ENCODE measurements at regions not wholly inside any gene's neighbourhood (a gene's known extent, or its start where the extent isn't known, plus 50 kb on each side); places are given as distances from the start of the nearest gene placed in this dataset.

GRCh38 chr17:13409455-13409854, 192.3 kb downstream of the HS3ST3A1 start:
- no peak for DNase-seq (ENCODE audit: low spot score)

GRCh38 chr17:13407381-13407780, 194.3 kb downstream of the HS3ST3A1 start:
- no peak for DNase-seq (ENCODE audit: low spot score)
- in situ Hi-C loops (cut with HindIII; ENCODE audit: low sequenced_read_pairs): no loop called here

More at GRCh38 chr17:13409455-13409854, 192.3 kb downstream of the HS3ST3A1 start:
- in situ Hi-C loops (cut with HindIII; ENCODE audit: low sequenced_read_pairs): no loop called here

- in situ Hi-C loops (cut with HindIII; ENCODE audit: low sequenced_read_pairs): no loop called here
- DNase-seq (ENCODE audit: low spot score): no peak
Observed at GRCh38 chr17:13405807-13406206, 195.9 kb downstream of the HS3ST3A1 start.

- no peak for DNase-seq (ENCODE audit: low spot score)
- in situ Hi-C loops (cut with HindIII; ENCODE audit: low sequenced_read_pairs): no loop called here
Observed at GRCh38 chr17:13405080-13405479, 196.6 kb downstream of the HS3ST3A1 start.

- no peak for DNase-seq (ENCODE audit: low spot score)
- in situ Hi-C loops (cut with HindIII; ENCODE audit: low sequenced_read_pairs): no loop called here
Observed at GRCh38 chr17:13403982-13404946, 197.5 kb downstream of the HS3ST3A1 start.

- DNase-seq (ENCODE audit: low spot score): no peak
- in situ Hi-C loops (cut with HindIII; ENCODE audit: low sequenced_read_pairs): no loop called here
Observed at GRCh38 chr17:13400491-13400890, 201.2 kb downstream of the HS3ST3A1 start.

- no peak for DNase-seq (ENCODE audit: low spot score)
- in situ Hi-C loops (cut with HindIII; ENCODE audit: low sequenced_read_pairs): no loop called here
Observed at GRCh38 chr17:13398853-13399252, 202.9 kb downstream of the HS3ST3A1 start.

- in situ Hi-C loops (cut with HindIII; ENCODE audit: low sequenced_read_pairs): no loop called here
- no peak for DNase-seq (ENCODE audit: low spot score)
Observed at GRCh38 chr17:13398091-13398490, 203.6 kb downstream of the HS3ST3A1 start.

- in situ Hi-C loops (cut with HindIII; ENCODE audit: low sequenced_read_pairs): no loop called here
- DNase-seq (ENCODE audit: low spot score): no peak
Observed at GRCh38 chr17:13395862-13396261, 205.9 kb downstream of the HS3ST3A1 start.

GRCh38 chr17:13395346-13395745, 206.4 kb downstream of the HS3ST3A1 start:
- DNase-seq (ENCODE audit: low spot score): no peak
- in situ Hi-C loops (cut with HindIII; ENCODE audit: low sequenced_read_pairs): no loop called here

GRCh38 chr17:13393841-13394710, 207.7 kb downstream of the HS3ST3A1 start:
- DNase-seq (ENCODE audit: low spot score): no peak
- in situ Hi-C loops (cut with HindIII; ENCODE audit: low sequenced_read_pairs): no loop called here

- in situ Hi-C loops (cut with HindIII; ENCODE audit: low sequenced_read_pairs): no loop called here
- DNase-seq (ENCODE audit: low spot score): no peak
Observed at GRCh38 chr17:13387952-13388351, 213.8 kb downstream of the HS3ST3A1 start.

- in situ Hi-C loops (cut with HindIII; ENCODE audit: low sequenced_read_pairs): no loop called here
- DNase-seq (ENCODE audit: low spot score): no peak
Observed at GRCh38 chr17:13387236-13387635, 214.5 kb downstream of the HS3ST3A1 start.

GRCh38 chr17:13385481-13385911, 216.2 kb downstream of the HS3ST3A1 start:
- in situ Hi-C loops (cut with HindIII; ENCODE audit: low sequenced_read_pairs): no loop called here
- no peak for DNase-seq (ENCODE audit: low spot score)

GRCh38 chr17:13384626-13385025, 217.1 kb downstream of the HS3ST3A1 start:
- in situ Hi-C loops (cut with HindIII; ENCODE audit: low sequenced_read_pairs): no loop called here
- no peak for DNase-seq (ENCODE audit: low spot score)

- in situ Hi-C loops (cut with HindIII; ENCODE audit: low sequenced_read_pairs): no loop called here
- no peak for DNase-seq (ENCODE audit: low spot score)
Observed at GRCh38 chr17:13378361-13378760, 223.4 kb downstream of the HS3ST3A1 start.

GRCh38 chr17:13374203-13375143, 227.3 kb downstream of the HS3ST3A1 start:
- in situ Hi-C loops (cut with HindIII; ENCODE audit: low sequenced_read_pairs): no loop called here
- peak; percentile 22 for DNase-seq (ENCODE audit: low spot score)

- no peak for DNase-seq (ENCODE audit: low spot score)
- in situ Hi-C loops (cut with HindIII; ENCODE audit: low sequenced_read_pairs): no loop called here
Observed at GRCh38 chr17:13372432-13372831, 229.3 kb downstream of the HS3ST3A1 start.

GRCh38 chr17:13367154-13367553, 234.6 kb downstream of the HS3ST3A1 start:
- in situ Hi-C loops (cut with HindIII; ENCODE audit: low sequenced_read_pairs): no loop called here
- no peak for DNase-seq (ENCODE audit: low spot score)

Data from G401 (cell line).